ENCODE measurements at regions not wholly inside any gene's neighbourhood (a gene's known extent, or its start where the extent isn't known, plus 50 kb on each side); places are given as distances from the start of the nearest gene placed in this dataset.
A peak's percentile ranks its signal among the peaks of the same experiment; 100 is the strongest.
"Not testable (repeated sequence)": the region's sequence is repeated elsewhere in the genome, so short reads cannot be mapped to it uniquely, and the experiment has no call there.

GRCh38 chrX:113492895-113493294, 652.3 kb upstream of the AMOT start:
- TF ChIP-seq, protein P1, sequence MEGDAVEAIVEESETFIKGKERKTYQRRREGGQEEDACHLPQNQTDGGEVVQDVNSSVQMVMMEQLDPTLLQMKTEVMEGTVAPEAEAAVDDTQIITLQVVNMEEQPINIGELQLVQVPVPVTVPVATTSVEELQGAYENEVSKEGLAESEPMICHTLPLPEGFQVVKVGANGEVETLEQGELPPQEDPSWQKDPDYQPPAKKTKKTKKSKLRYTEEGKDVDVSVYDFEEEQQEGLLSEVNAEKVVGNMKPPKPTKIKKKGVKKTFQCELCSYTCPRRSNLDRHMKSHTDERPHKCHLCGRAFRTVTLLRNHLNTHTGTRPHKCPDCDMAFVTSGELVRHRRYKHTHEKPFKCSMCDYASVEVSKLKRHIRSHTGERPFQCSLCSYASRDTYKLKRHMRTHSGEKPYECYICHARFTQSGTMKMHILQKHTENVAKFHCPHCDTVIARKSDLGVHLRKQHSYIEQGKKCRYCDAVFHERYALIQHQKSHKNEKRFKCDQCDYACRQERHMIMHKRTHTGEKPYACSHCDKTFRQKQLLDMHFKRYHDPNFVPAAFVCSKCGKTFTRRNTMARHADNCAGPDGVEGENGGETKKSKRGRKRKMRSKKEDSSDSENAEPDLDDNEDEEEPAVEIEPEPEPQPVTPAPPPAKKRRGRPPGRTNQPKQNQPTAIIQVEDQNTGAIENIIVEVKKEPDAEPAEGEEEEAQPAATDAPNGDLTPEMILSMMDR (IDR thresholded peaks at IDR 0.05; ENCODE audit: insufficient read depth, low read depth, low read length), result no peak
- no peak for DNase-seq (ENCODE audit: low read depth)

DNA sequence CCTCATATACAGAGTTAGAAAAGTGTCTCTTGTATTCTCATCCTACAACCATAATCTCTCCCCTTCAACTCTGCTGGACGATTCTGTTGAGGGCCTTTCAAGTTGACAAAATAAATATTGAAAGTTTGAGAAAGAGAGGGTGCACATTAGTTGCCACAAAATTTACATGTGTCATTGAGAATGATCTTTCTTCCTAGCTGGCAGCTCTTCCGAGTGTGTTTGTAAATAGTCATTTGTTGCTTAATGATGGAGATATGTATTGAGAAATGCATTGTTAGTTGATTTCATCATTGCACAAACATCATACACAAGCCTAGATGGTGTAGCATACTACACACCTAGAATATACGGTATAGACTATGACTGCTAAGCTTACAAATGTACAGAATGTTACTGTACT, 632.8 kb upstream of the AMOT start:
- no peak overlapping the region for H3K4me3 ChIP-seq (ENCODE audit: low read depth, low read length)
- TF ChIP-seq, protein P1 (IDR thresholded peaks at IDR 0.05; ENCODE audit: insufficient read depth, low read depth, low read length), result no peak
- peak; percentile 16 for DNase-seq (ENCODE audit: low read depth)

More at GRCh38 chrX:113492895-113493294, 652.3 kb upstream of the AMOT start:
- H3K4me3 ChIP-seq (ENCODE audit: low read depth, low read length), result no peak overlapping the region

DNA sequence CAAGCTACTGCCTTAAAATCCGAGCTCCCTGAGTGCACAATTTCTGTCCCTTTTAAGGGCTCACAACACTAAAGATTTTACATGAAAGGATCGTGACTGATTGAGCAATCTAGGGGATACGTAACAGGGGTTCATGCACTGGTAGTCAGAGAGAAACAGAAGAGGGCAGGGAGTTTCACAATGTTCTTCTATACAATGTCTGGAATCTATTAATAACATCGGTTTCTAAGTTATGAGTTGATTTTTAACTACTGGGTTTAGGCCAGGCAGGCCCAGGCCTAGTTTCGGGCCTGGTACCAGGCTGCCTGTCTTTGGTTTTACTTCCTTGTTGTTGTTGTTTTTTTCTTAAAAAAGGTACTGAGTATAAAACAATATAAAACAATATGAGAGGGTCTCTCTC, 632.4 kb upstream of the AMOT start:
- not testable (repeated sequence) for H3K4me3 ChIP-seq (ENCODE audit: low read depth, low read length)

GRCh38 chrX:113470166-113470565, 629.5 kb upstream of the AMOT start:
- no peak overlapping the region for H3K4me3 ChIP-seq (ENCODE audit: low read depth, low read length)
- no peak for DNase-seq (ENCODE audit: low read depth)
- TF ChIP-seq, protein P1 (IDR thresholded peaks at IDR 0.05; ENCODE audit: insufficient read depth, low read depth, low read length), result no peak

More for the DNA sequence above, 632.4 kb upstream of the AMOT start:
- DNase-seq (ENCODE audit: low read depth), result peak; percentile 76

GRCh38 chrX:113457719-113458118, 617.1 kb upstream of the AMOT start:
- TF ChIP-seq, protein P1 (IDR thresholded peaks at IDR 0.05; ENCODE audit: insufficient read depth, low read depth, low read length), result no peak
- DNase-seq (ENCODE audit: low read depth), result no peak
- H3K4me3 ChIP-seq (ENCODE audit: low read depth, low read length), result no peak overlapping the region

GRCh38 chrX:113455582-113455981, 615.0 kb upstream of the AMOT start:
- H3K4me3 ChIP-seq (ENCODE audit: low read depth, low read length), result no peak overlapping the region
- TF ChIP-seq, protein P1 (IDR thresholded peaks at IDR 0.05; ENCODE audit: insufficient read depth, low read depth, low read length), result no peak
- DNase-seq (ENCODE audit: low read depth), result no peak

DNA sequence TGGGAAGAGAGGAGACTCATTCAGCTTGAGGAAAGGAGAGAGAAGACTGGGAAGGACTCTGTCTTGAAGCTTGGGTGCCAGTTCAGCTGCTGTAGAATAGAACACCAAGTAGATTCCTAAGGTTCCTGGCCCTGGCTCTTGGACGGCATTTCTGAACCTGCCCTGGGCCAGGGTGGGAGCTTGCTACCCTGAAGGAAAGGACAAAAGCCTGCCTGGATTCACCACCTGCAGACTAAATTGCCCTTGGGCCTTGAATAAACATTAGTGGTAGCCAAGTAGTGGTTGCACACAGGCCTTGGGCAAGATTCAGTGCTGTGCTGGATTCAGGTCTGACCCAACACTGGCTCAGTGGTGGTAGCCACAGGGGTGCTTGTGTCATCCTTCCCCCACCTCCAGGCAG, 588.4 kb upstream of the AMOT start:
- no peak overlapping the region for H3K4me3 ChIP-seq (ENCODE audit: low read depth, low read length)
- TF ChIP-seq, protein P1 (IDR thresholded peaks at IDR 0.05; ENCODE audit: insufficient read depth, low read depth, low read length), result no peak
- DNase-seq (ENCODE audit: low read depth), result no peak
